ENCODE measurements at regions not wholly inside any gene's neighbourhood (a gene's known extent, or its start where the extent isn't known, plus 50 kb on each side); places are given as distances from the start of the nearest gene placed in this dataset.
"Not testable (repeated sequence)": the region's sequence is repeated elsewhere in the genome, so short reads cannot be mapped to it uniquely, and the experiment has no call there.

GRCh38 chr2:16069663-16069932 is 129.2 kb downstream of the MYCN start:
- intact Hi-C loops (cut with DNase I) = no loop called here
- no peak for DNase-seq (ENCODE audit: low spot score)

- intact Hi-C loops (cut with DNase I) = no loop called here
- no peak for DNase-seq (ENCODE audit: low spot score)
Observed at GRCh38 chr2:16068552-16068940, 128.2 kb downstream of the MYCN start.

- intact Hi-C loops (cut with DNase I) = no loop called here
- no peak for DNase-seq (ENCODE audit: low spot score)
Observed at GRCh38 chr2:16067866-16068551, 127.7 kb downstream of the MYCN start.

GRCh38 chr2:16067444-16067843 is 127.1 kb downstream of the MYCN start:
- no peak for DNase-seq (ENCODE audit: low spot score)
- intact Hi-C loops (cut with DNase I) = no loop called here

- intact Hi-C loops (cut with DNase I) = no loop called here
- no peak for DNase-seq (ENCODE audit: low spot score)
Observed at GRCh38 chr2:16067037-16067406, 126.7 kb downstream of the MYCN start.

GRCh38 chr2:16066261-16067036 is 126.1 kb downstream of the MYCN start:
- DNase-seq (ENCODE audit: low spot score) = no peak
- intact Hi-C loops (cut with DNase I) = no loop called here

GRCh38 chr2:16065272-16066069 is 125.1 kb downstream of the MYCN start:
- DNase-seq (ENCODE audit: low spot score); intact Hi-C loops (cut with DNase I): not testable (repeated sequence)

GRCh38 chr2:16064745-16065144 is 124.4 kb downstream of the MYCN start:
- intact Hi-C loops (cut with DNase I) = no loop called here
- no peak for DNase-seq (ENCODE audit: low spot score)

GRCh38 chr2:16063955-16064633 is 123.7 kb downstream of the MYCN start:
- DNase-seq (ENCODE audit: low spot score) = no peak
- intact Hi-C loops (cut with DNase I) = no loop called here

GRCh38 chr2:16063251-16063850 is 123.0 kb downstream of the MYCN start:
- intact Hi-C loops (cut with DNase I) = no loop called here
- no peak for DNase-seq (ENCODE audit: low spot score)

GRCh38 chr2:16062471-16063250 is 122.3 kb downstream of the MYCN start:
- intact Hi-C loops (cut with DNase I) = no loop called here
- no peak for DNase-seq (ENCODE audit: low spot score)

- no peak for DNase-seq (ENCODE audit: low spot score)
- intact Hi-C loops (cut with DNase I) = no loop called here
Observed at GRCh38 chr2:16061441-16062217, 121.3 kb downstream of the MYCN start.

GRCh38 chr2:16060936-16061338 is 120.6 kb downstream of the MYCN start:
- no peak for DNase-seq (ENCODE audit: low spot score)
- intact Hi-C loops (cut with DNase I) = no loop called here

- intact Hi-C loops (cut with DNase I) = no loop called here
Observed at GRCh38 chr2:16060125-16060935, 120.0 kb downstream of the MYCN start.

GRCh38 chr2:16059393-16060016 is 119.2 kb downstream of the MYCN start:
- DNase-seq (ENCODE audit: low spot score) = no peak
- intact Hi-C loops (cut with DNase I) = no loop called here

More at GRCh38 chr2:16060125-16060935, 120.0 kb downstream of the MYCN start:
- DNase-seq (ENCODE audit: low spot score) = no peak

GRCh38 chr2:16058747-16059358 is 118.5 kb downstream of the MYCN start:
- intact Hi-C loops (cut with DNase I) = no loop called here

GRCh38 chr2:16058256-16058655 is 117.9 kb downstream of the MYCN start:
- no peak for DNase-seq (ENCODE audit: low spot score)
- intact Hi-C loops (cut with DNase I) = no loop called here

More at GRCh38 chr2:16058747-16059358, 118.5 kb downstream of the MYCN start:
- DNase-seq (ENCODE audit: low spot score) = no peak

All from cardiac septum (tissue), 1 donor.